PC-9 (cell line): ENCODE measurements at regions not wholly inside any gene's neighbourhood (a gene's known extent, or its start where the extent isn't known, plus 50 kb on each side); places are given as distances from the start of the nearest gene placed in this dataset.

ENCODE experiments used
- BruUV-seq: library from RNA; stranded (reverse); fragments of 400-500 nt; replicated peaks from 2 replicates; lab custom pipeline; 2021; lab: Mats Ljungman, UMichigan
- CTCF ChIA-PET: fragments of 300-600 bp; sonication (Branson Sonifier 250); formaldehyde crosslinking; loops from one replicate; lab custom pipeline; 2022; ENCODE audit warnings: antibody characterized with exemption; lab: Charles Lee
- POLR2A ChIA-PET: fragments of 300-600 bp; sonication (Branson Sonifier 250); formaldehyde crosslinking; loops from one replicate; lab custom pipeline; 2022; ENCODE audit warnings: antibody characterized with exemption; ENCODE audit not compliant: unreplicated experiment; lab: Charles Lee
- DNase-seq, 2 experiments: peaks; one replicate each; pipeline versions ENCODE4 v3.0.0 to v3.0.0-alpha.2; 2015 to 2022; ENCODE audit warnings: mixed read lengths in 1 of 2
- H2AFZ ChIP-seq: fragments of 200-600 bp; sonication (generic); 2 replicates; pipeline ENCODE4 v1.8.1; 2017; ENCODE audit warnings: antibody characterized with exemption
- H3F3A ChIP-seq: fragments of 200-600 bp; sonication (generic); 2 replicates; pipeline ENCODE4 v1.8.1; 2017; ENCODE audit warnings: antibody characterized with exemption, mild to moderate bottlenecking, low read depth; ENCODE audit not compliant: insufficient read depth
- H3K27ac ChIP-seq: fragments of 200-600 bp; sonication (generic); 2 replicates; pipeline ENCODE4 v1.6.1; 2016; ENCODE audit warnings: mixed run types
- H3K27me3 ChIP-seq: fragments of 200-600 bp; sonication (generic); 2 replicates; pipeline ENCODE4 v1.6.1; 2016; ENCODE audit warnings: low read depth, mixed run types; ENCODE audit not compliant: insufficient read depth
- H3K36me3 ChIP-seq: fragments of 200-600 bp; sonication (generic); 2 replicates; pipeline ENCODE4 v1.6.1; 2016; ENCODE audit warnings: low read depth, mixed run types
- H3K4me1 ChIP-seq: fragments of 200-600 bp; sonication (generic); replicated peaks from 2 replicates; pipeline ENCODE4 v1.6.1; 2016; ENCODE audit warnings: mixed run types; ENCODE audit not compliant: insufficient read depth
- H3K4me2 ChIP-seq: fragments of 200-600 bp; sonication (generic); 2 replicates; pipeline ENCODE4 v1.6.1; 2017; ENCODE audit warnings: mixed run types
- H3K4me3 ChIP-seq: fragments of 200-600 bp; sonication (generic); 2 replicates; pipeline ENCODE4 v1.6.1; 2016; ENCODE audit warnings: mixed run types
- H3K79me2 ChIP-seq: fragments of 200-600 bp; sonication (generic); 2 replicates; pipeline ENCODE4 v1.6.1; 2017; ENCODE audit warnings: low read depth, mixed run types
- H3K9me2 ChIP-seq: fragments of 200-600 bp; sonication (generic); 2 replicates; pipeline ENCODE4 v1.8.1; 2017; ENCODE audit warnings: mild to moderate bottlenecking; ENCODE audit not compliant: insufficient read depth
- H3K9me3 ChIP-seq: fragments of 200-600 bp; sonication (generic); 2 replicates; pipeline ENCODE4 v1.8.1; 2016; ENCODE audit warnings: low read depth; ENCODE audit not compliant: insufficient read depth
- H4K20me1 ChIP-seq: fragments of 200-600 bp; sonication (generic); 2 replicates; pipeline ENCODE4 v1.8.1; 2017; ENCODE audit not compliant: insufficient read depth
- EZH2 ChIP-seq: fragments of 200-600 bp; sonication (generic); IDR thresholded peaks from 2 replicates; pipeline ENCODE4 v1.8.0; 2017; ENCODE audit warnings: antibody characterized with exemption, low read depth
- intact Hi-C: fragments of 100-400 bp; cut with micrococcal nuclease; formaldehyde crosslinking; loops from one replicate; pipeline ENCODE4 v1.10.0; 2022; ENCODE audit not compliant: unreplicated experiment
- TF ChIP-seq, protein P1 (sequence below): fragments of 200-600 bp; sonication (generic); conservative IDR thresholded peaks from 2 replicates; pipeline ENCODE4 v1.6.1; 2017; ENCODE audit warnings: mixed run types, antibody characterized with exemption, mild to moderate bottlenecking, moderate library complexity

DNA sequence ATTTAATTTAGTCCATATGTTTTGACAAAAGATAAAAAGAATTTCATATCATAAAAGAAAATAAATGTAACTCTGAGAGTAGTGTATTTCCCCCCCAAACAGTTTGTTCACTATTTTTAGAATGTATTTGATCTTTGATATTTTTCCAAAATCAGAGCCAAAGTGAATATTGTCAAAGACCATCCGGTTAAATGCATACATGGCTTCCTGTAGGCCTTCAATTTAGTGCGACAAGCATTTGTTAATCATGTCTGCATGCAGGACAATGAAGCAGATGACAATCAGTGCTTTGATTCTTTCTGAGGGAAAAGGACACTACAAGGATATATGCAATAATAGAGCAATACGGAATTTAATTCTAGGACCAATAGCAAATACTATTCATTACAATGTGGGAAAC, 79.8 kb downstream of the ACTBL2 start:
- Histone ChIP-seq H3K9me3 (no peaks in the 10 kb centered on the region; the same call in 1 of the 2 replicates), H2AFZ (no peak overlapping the region), H3K4me2 (no peak overlapping the region), H3K27ac (no peak overlapping the region), H3K4me1 (no peaks in the 10 kb centered on the region), H3K27me3 (no peaks in the 10 kb centered on the region), H3K36me3 (no peaks in the 10 kb centered on the region), H3K9me2 (no peaks in the 10 kb centered on the region), H3F3A (no peaks in the 10 kb centered on the region), H3K4me3 (no peak overlapping the region), H4K20me1 (no peaks in the 10 kb centered on the region), H3K79me2 (no peaks in the 10 kb centered on the region)
- intact Hi-C loops = no loop called here
- POLR2A ChIA-PET = no interaction called here
- no peak for DNase-seq
- TF ChIP-seq, protein P1, sequence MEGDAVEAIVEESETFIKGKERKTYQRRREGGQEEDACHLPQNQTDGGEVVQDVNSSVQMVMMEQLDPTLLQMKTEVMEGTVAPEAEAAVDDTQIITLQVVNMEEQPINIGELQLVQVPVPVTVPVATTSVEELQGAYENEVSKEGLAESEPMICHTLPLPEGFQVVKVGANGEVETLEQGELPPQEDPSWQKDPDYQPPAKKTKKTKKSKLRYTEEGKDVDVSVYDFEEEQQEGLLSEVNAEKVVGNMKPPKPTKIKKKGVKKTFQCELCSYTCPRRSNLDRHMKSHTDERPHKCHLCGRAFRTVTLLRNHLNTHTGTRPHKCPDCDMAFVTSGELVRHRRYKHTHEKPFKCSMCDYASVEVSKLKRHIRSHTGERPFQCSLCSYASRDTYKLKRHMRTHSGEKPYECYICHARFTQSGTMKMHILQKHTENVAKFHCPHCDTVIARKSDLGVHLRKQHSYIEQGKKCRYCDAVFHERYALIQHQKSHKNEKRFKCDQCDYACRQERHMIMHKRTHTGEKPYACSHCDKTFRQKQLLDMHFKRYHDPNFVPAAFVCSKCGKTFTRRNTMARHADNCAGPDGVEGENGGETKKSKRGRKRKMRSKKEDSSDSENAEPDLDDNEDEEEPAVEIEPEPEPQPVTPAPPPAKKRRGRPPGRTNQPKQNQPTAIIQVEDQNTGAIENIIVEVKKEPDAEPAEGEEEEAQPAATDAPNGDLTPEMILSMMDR = no peak
- no peak for TF ChIP-seq EZH2
- no TSS peak for BruUV-seq
- CTCF ChIA-PET = no interaction called here

DNA sequence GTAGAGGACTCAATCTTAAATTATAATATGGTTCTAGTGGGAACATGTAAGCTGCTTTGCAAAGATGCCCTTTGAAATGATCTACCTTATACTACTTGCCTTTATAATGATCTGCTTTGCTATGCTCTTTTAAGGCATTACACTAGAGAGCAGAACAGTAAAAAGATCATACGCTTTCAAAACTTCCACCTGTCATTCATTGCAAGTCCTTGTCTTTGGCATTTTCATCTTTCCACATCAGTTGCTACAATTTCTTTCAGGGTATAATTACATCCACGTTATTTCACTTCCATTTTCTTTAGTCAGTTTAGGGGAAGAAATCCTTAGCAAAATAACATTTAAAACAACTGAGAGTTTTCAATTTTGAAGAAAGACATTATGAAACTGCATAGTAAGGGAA, 80.3 kb downstream of the ACTBL2 start:
- intact Hi-C loops = no loop called here
- CTCF ChIA-PET = no interaction called here
- POLR2A ChIA-PET = no interaction called here
- no peak for DNase-seq
- no TSS peak for BruUV-seq
- Histone ChIP-seq H3K4me1 (no peaks in the 10 kb centered on the region), H3K27me3 (no peaks in the 10 kb centered on the region), H2AFZ (no peak overlapping the region), H3F3A (no peaks in the 10 kb centered on the region), H3K9me2 (no peaks in the 10 kb centered on the region), H4K20me1 (no peaks in the 10 kb centered on the region), H3K36me3 (no peaks in the 10 kb centered on the region), H3K27ac (no peak overlapping the region), H3K9me3 (no peaks in the 10 kb centered on the region; the same call in 1 of the 2 replicates), H3K4me3 (no peak overlapping the region), H3K79me2 (no peaks in the 10 kb centered on the region), H3K4me2 (no peak overlapping the region)
- TF ChIP-seq, protein P1 = no peak
- TF ChIP-seq EZH2 = no peak

DNA sequence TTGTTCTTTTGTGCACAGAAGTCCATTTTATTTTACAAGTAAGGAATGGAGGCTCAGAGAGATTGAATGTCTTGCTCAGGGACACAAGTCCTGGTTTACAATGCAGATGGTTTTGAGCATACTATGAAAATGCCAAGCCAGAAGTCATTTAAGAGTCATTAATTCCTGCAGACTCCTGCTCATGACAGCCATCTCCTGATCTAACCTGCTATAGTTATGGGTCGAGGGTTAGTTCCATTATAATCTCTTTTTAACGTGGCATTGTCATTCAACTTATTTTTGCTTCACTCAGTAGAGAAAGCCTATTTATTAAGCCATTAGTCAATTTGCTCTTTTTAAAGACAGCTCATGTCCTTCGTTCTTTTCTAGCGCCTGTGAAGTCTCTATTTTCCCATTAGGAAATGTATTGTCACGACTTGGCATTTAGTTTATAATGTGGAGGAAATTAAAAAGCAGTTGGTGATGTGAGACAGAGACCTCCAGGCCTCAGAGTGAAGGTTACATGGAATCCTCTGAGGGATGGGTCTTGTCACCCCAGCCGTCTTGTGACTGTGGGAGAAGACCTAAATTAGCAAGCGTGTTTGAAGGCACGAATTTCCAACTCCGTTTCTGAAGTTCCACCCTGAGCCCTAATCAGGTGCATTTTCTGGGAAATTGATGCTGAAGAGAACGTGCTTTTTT, 84.1 kb downstream of the ACTBL2 start:
- intact Hi-C loops = no loop called here
- Histone ChIP-seq H3K4me1 (no peaks in the 10 kb centered on the region), H2AFZ (no peak overlapping the region), H3F3A (no peaks in the 10 kb centered on the region), H3K79me2 (no peaks in the 10 kb centered on the region), H3K36me3 (no peaks in the 10 kb centered on the region), H3K9me2 (no peaks in the 10 kb centered on the region), H3K9me3 (no peaks in the 10 kb centered on the region), H3K27ac (no peak overlapping the region), H3K4me2 (no peak overlapping the region), H3K4me3 (no peak overlapping the region), H3K27me3 (no peaks in the 10 kb centered on the region), H4K20me1 (no peaks in the 10 kb centered on the region)
- no peak for DNase-seq
- no TSS peak for BruUV-seq
- ChIA-PET POLR2A (no interaction called here), CTCF (no interaction called here)
- no peak for TF ChIP-seq EZH2
- TF ChIP-seq, protein P1 = no peak
